CD4-positive, alpha-beta T cell treated with Interleukin-2 at 100 ng/mL for 4 hours (primary cell): ENCODE measurements at regions not wholly inside any gene's neighbourhood (a gene's known extent, or its start where the extent isn't known, plus 50 kb on each side); places are given as distances from the start of the nearest gene placed in this dataset.

Experiments used
- DNase-seq: peaks from one replicate; pipeline ENCODE4 v3.0.0-alpha.2; 2020; ENCODE audit warnings: low spot score

- DNase-seq, result peak; percentile 35
Observed at GRCh38 chr1:213374369-213374768, 323.3 kb downstream of the RPS6KC1 start.

GRCh38 chr1:213375002-213375401 lies 324.0 kb downstream of the RPS6KC1 start:
- no peak for DNase-seq

GRCh38 chr1:213376862-213377372 lies 325.9 kb downstream of the RPS6KC1 start:
- DNase-seq, result no peak

GRCh38 chr1:213380865-213381264 lies 329.8 kb downstream of the RPS6KC1 start:
- DNase-seq, result no peak

- DNase-seq, result no peak
Observed at GRCh38 chr1:213381572-213382084, 330.6 kb downstream of the RPS6KC1 start.

- no peak for DNase-seq
Observed at GRCh38 chr1:213383465-213383864, 332.4 kb downstream of the RPS6KC1 start.

- DNase-seq, result no peak
Observed at GRCh38 chr1:213385201-213385600, 334.2 kb downstream of the RPS6KC1 start.

GRCh38 chr1:213385806-213386324 lies 334.8 kb downstream of the RPS6KC1 start:
- DNase-seq, result no peak

GRCh38 chr1:213387380-213388015 lies 336.5 kb downstream of the RPS6KC1 start:
- DNase-seq, result no peak

- no peak for DNase-seq
Observed at GRCh38 chr1:213388199-213388598, 337.2 kb downstream of the RPS6KC1 start.

- no peak for DNase-seq
Observed at GRCh38 chr1:213389061-213389581, 338.1 kb downstream of the RPS6KC1 start.

GRCh38 chr1:213391445-213391844 lies 340.4 kb downstream of the RPS6KC1 start:
- no peak for DNase-seq

GRCh38 chr1:213393860-213394259 lies 342.8 kb downstream of the RPS6KC1 start:
- DNase-seq, result no peak

GRCh38 chr1:213394837-213395236 lies 343.8 kb downstream of the RPS6KC1 start:
- no peak for DNase-seq

- no peak for DNase-seq
Observed at GRCh38 chr1:213397638-213398037, 346.6 kb downstream of the RPS6KC1 start.

GRCh38 chr1:213399695-213400094 lies 348.7 kb downstream of the RPS6KC1 start:
- DNase-seq, result no peak

- DNase-seq, result no peak
Observed at GRCh38 chr1:213409208-213409631, 358.2 kb downstream of the RPS6KC1 start.

GRCh38 chr1:213409971-213410370 lies 358.9 kb downstream of the RPS6KC1 start:
- no peak for DNase-seq

GRCh38 chr1:213414346-213414745 lies 363.3 kb downstream of the RPS6KC1 start:
- no peak for DNase-seq

- no peak for DNase-seq
Observed at GRCh38 chr1:213414911-213415310, 363.9 kb downstream of the RPS6KC1 start.

GRCh38 chr1:213415691-213416380 lies 364.8 kb downstream of the RPS6KC1 start:
- no peak for DNase-seq

- DNase-seq, result no peak
Observed at GRCh38 chr1:213416461-213417224, 365.6 kb downstream of the RPS6KC1 start.
